Loucy (cell line): ENCODE measurements at regions not wholly inside any gene's neighbourhood (a gene's known extent, or its start where the extent isn't known, plus 50 kb on each side); places are given as distances from the start of the nearest gene placed in this dataset.

Experiments
- H2AFZ ChIP-seq: fragments of 200-600 bp; sonication (generic); 2 replicates; pipeline ENCODE4 v1.6.0; 2016; ENCODE audit warnings: antibody characterized with exemption, mild to moderate bottlenecking, low read length, moderate library complexity
- H3F3A ChIP-seq: fragments of 200-600 bp; 2 replicates; pipeline ENCODE4 v1.6.0; 2016; ENCODE audit warnings: antibody characterized with exemption, low read depth, mild to moderate bottlenecking
- H3K27me3 ChIP-seq: fragments of 200-600 bp; sonication (generic); 2 replicates; pipeline ENCODE4 v1.6.1; 2014; ENCODE audit warnings: low read length, mild to moderate bottlenecking; ENCODE audit not compliant: insufficient read depth, poor library complexity, severe bottlenecking
- H3K36me3 ChIP-seq: fragments of 200-600 bp; sonication (generic); 2 replicates; pipeline ENCODE4 v1.6.1; 2016; ENCODE audit warnings: low read length; ENCODE audit not compliant: insufficient read depth
- H3K4me1 ChIP-seq: fragments of 200-600 bp; sonication (generic); 2 replicates; pipeline ENCODE4 v1.5.1; 2014; ENCODE audit warnings: low read length, mild to moderate bottlenecking; ENCODE audit not compliant: insufficient read depth, poor library complexity, severe bottlenecking
- H3K4me2 ChIP-seq: fragments of 200-600 bp; sonication (generic); 2 replicates; pipeline ENCODE4 v1.6.0; 2014; ENCODE audit warnings: antibody characterized with exemption, low read length, low read depth, mild to moderate bottlenecking; ENCODE audit not compliant: poor library complexity, severe bottlenecking
- H3K4me3 ChIP-seq: fragments of 200-600 bp; sonication (generic); 2 replicates; pipeline ENCODE4 v1.5.1; 2014; ENCODE audit warnings: low read length, mild to moderate bottlenecking, mixed read lengths; ENCODE audit not compliant: poor library complexity, severe bottlenecking
- H3K79me2 ChIP-seq: fragments of 200-600 bp; sonication (generic); 2 replicates; pipeline ENCODE4 v1.6.1; 2014; ENCODE audit warnings: low read length; ENCODE audit not compliant: insufficient read depth
- H3K9ac ChIP-seq: fragments of 200-600 bp; sonication (generic); 2 replicates; pipeline ENCODE4 v1.6.0; 2014; ENCODE audit warnings: mild to moderate bottlenecking, low read depth, low read length, moderate library complexity; ENCODE audit not compliant: poor library complexity, severe bottlenecking
- H3K9me2 ChIP-seq: fragments of 200-600 bp; sonication (generic); replicated peaks from 2 replicates; pipeline ENCODE4 v1.6.1; 2016; ENCODE audit warnings: low read depth, low read length, mixed read lengths
- H3K9me3 ChIP-seq: fragments of 200-600 bp; sonication (generic); 2 replicates; pipeline ENCODE4 v1.6.1; 2014; ENCODE audit warnings: mild to moderate bottlenecking, antibody characterized with exemption, low read length, low read depth; ENCODE audit not compliant: insufficient read depth
- H4K20me1 ChIP-seq: fragments of 200-600 bp; sonication (generic); 2 replicates; pipeline ENCODE4 v1.6.0; 2014; ENCODE audit warnings: antibody characterized with exemption, low read length, mild to moderate bottlenecking; ENCODE audit not compliant: insufficient read depth, poor library complexity, severe bottlenecking
- CTCF ChIP-seq: fragments of 200-600 bp; sonication (generic); conservative IDR thresholded peaks from 2 replicates; pipeline ENCODE4 v1.5.1; 2014; ENCODE audit warnings: mild to moderate bottlenecking, antibody characterized with exemption, low read length
- EZH2phosphoT487 ChIP-seq: fragments of 200-600 bp; IDR thresholded peaks from 2 replicates; pipeline ENCODE4 v1.6.1; 2018; ENCODE audit warnings: antibody characterized with exemption, mild to moderate bottlenecking, moderate library complexity, borderline replicate concordance

- H3K27me3 ChIP-seq = no peaks in the 10 kb centered on the region
- H3K4me3 ChIP-seq = no peak overlapping the region
- no peaks in the 10 kb centered on the region; the same call in 1 of the 2 replicates for H3F3A ChIP-seq
- H3K9me3 ChIP-seq = no peaks in the 10 kb centered on the region
- H3K4me1 ChIP-seq = peaks cover 19% of the 10 kb centered on the region
- H4K20me1 ChIP-seq = no peaks in the 10 kb centered on the region
- no peaks in the 10 kb centered on the region for H3K79me2 ChIP-seq
- TF ChIP-seq CTCF (no peak), EZH2phosphoT487 (no peak)
- H3K4me2 ChIP-seq = no peak overlapping the region
- no peaks in the 10 kb centered on the region for H3K9me2 ChIP-seq
- H3K9ac ChIP-seq = no peak overlapping the region
- H2AFZ ChIP-seq = no peak overlapping the region
- H3K36me3 ChIP-seq = no peaks in the 10 kb centered on the region
Observed at GRCh38 chr14:76943072-76943471, 85.4 kb downstream of the IRF2BPL start.

GRCh38 chr14:76941946-76942805 is 86.3 kb downstream of the IRF2BPL start:
- Histone ChIP-seq H3K27me3 (no peaks in the 10 kb centered on the region), H3K9ac (no peak overlapping the region), H3K36me3 (no peaks in the 10 kb centered on the region), H3K9me2 (no peaks in the 10 kb centered on the region), H3K4me2 (no peak overlapping the region), H3K4me3 (no peak overlapping the region), H4K20me1 (no peaks in the 10 kb centered on the region), H3K79me2 (no peaks in the 10 kb centered on the region), H3K4me1 (peaks cover 12% of the 10 kb centered on the region), H3F3A (no peaks in the 10 kb centered on the region), H2AFZ (peak overlapping the region; percentile 38; the same call in 1 of the 2 replicates), H3K9me3 (no peaks in the 10 kb centered on the region)
- no peak for TF ChIP-seq EZH2phosphoT487
- TF ChIP-seq CTCF = no peak

- Histone ChIP-seq H3K9me2 (no peaks in the 10 kb centered on the region), H3F3A (no peaks in the 10 kb centered on the region), H3K27me3 (no peaks in the 10 kb centered on the region), H3K79me2 (no peaks in the 10 kb centered on the region), H3K36me3 (no peaks in the 10 kb centered on the region), H2AFZ (no peak overlapping the region), H3K4me3 (no peak overlapping the region), H3K4me1 (peaks cover 7% of the 10 kb centered on the region), H4K20me1 (no peaks in the 10 kb centered on the region), H3K9ac (no peak overlapping the region), H3K4me2 (no peak overlapping the region), H3K9me3 (no peaks in the 10 kb centered on the region)
- TF ChIP-seq EZH2phosphoT487 (no peak), CTCF (no peak)
Observed at GRCh38 chr14:76941544-76941943, 87.0 kb downstream of the IRF2BPL start.
